Keratinocyte (primary cell): ENCODE measurements at regions not wholly inside any gene's neighbourhood (a gene's known extent, or its start where the extent isn't known, plus 50 kb on each side); places are given as distances from the start of the nearest gene placed in this dataset.

Experiments
- EZH2 ChIP-seq: IDR thresholded peaks from one replicate; pipeline ENCODE4 v1.6.1; 2012; ENCODE audit warnings: inconsistent platforms, mild to moderate bottlenecking, low read length, moderate library complexity
- TF ChIP-seq, protein P1 (sequence below), 3 experiments: IDR thresholded peaks in 1 of 3; conservative IDR thresholded peaks in 1 of 3; optimal IDR thresholded peaks in 1 of 3; 2 replicates in 2 of 3; 3 replicates in 1 of 3; pipeline versions ENCODE3 to v1.5.1; 2011; ENCODE audit warnings: low read length in 3 of 3, mild to moderate bottlenecking in 3 of 3, moderate library complexity in 2 of 3, control low read depth in 1 of 3, inconsistent platforms in 1 of 3; ENCODE audit not compliant: insufficient read depth in 2 of 3; ENCODE audit errors: extremely low read depth in 1 of 3

DNA sequence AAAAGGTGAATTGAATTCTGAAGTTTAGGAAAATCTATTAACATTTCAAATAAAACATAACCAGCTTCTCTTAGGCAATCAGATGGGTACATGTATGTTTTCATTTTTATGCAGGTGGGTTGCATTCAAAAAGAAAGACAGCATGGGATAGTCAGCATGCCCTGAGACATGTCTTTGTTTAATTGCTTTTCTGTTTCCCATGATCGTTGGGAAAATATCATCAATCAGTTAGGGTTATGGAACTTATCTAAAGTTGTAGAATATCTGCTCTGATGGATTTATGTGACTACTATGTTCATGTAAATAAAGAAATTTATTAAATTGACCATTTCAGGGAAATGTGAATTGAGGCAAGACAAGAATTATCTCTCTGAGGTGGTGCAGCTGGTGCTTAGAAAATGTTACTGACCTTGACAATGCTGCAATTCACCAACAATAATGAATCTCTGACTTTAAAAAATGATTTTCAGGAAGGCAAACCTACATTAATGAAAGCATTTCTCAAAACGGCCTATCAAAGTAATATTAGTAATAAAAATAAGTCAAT lies 112.7 kb downstream of the RFPL4B start:
- TF ChIP-seq, protein P1, sequence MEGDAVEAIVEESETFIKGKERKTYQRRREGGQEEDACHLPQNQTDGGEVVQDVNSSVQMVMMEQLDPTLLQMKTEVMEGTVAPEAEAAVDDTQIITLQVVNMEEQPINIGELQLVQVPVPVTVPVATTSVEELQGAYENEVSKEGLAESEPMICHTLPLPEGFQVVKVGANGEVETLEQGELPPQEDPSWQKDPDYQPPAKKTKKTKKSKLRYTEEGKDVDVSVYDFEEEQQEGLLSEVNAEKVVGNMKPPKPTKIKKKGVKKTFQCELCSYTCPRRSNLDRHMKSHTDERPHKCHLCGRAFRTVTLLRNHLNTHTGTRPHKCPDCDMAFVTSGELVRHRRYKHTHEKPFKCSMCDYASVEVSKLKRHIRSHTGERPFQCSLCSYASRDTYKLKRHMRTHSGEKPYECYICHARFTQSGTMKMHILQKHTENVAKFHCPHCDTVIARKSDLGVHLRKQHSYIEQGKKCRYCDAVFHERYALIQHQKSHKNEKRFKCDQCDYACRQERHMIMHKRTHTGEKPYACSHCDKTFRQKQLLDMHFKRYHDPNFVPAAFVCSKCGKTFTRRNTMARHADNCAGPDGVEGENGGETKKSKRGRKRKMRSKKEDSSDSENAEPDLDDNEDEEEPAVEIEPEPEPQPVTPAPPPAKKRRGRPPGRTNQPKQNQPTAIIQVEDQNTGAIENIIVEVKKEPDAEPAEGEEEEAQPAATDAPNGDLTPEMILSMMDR (optimal IDR thresholded peaks at IDR 0.05 in 1 of 3, IDR thresholded peaks at IDR 0.05 in 1 of 3, conservative IDR thresholded peaks at IDR 0.05 in 1 of 3; ENCODE audit: extremely low read depth in 1 of 3, insufficient read depth in 2 of 3, low read length in 3 of 3): no peak
- no peak for TF ChIP-seq EZH2
